HG03520 (cell line): ENCODE measurements at regions not wholly inside any gene's neighbourhood (a gene's known extent, or its start where the extent isn't known, plus 50 kb on each side); places are given as distances from the start of the nearest gene placed in this dataset.

ENCODE experiments used
- ATAC-seq: cut with Tn5 transposase; IDR thresholded peaks from one replicate; pipeline ENCODE4 v1.9.1; 2021; ENCODE audit warnings: mild to moderate bottlenecking, moderate library complexity; ENCODE audit not compliant: unreplicated experiment

DNA sequence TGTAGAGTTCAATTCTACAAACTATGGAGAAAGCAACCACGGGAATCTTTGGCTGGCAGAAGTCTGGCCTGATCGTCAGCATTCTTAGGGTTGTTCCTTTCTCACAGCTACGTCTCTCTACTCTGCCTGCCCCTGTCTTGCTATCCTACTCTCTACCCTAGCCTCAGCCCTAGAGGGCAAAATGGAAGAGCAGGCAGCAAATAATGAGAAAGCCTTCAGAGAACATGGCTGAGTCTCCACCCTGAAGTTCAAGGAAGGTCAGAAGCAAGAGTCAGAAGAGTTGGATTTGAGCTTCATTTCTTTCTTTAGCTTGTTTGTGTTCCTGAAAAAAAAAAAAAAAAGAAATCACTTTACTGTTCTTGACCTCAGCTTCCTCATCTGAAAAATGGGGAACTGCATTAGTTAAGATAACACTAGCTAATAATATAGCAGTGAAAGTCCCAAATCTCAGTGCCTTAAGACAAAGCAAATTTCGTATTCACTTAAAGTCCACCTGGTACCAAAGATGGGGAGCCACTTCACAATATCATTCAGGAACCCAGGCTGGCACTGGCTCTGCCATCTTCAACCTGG, 50.2 kb upstream of the CCND2 start:
- ATAC-seq: no peak

DNA sequence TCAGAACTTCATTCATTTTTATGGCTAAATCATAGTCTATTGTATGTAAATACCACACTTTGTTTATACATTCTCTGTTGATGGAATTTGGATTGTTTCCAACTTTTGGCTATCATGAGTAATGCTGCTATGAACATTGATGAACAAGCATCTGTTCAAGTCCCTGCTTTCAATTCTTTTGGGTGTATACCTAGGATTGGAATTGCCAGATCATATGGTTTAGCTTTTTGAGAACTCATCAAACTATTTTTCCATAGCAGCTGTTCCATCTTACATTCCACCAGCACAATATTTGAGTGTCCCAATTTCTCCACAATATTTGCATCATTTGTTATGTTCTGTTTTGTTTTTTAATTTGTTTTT, 52.3 kb upstream of the CCND2 start:
- no peak for ATAC-seq

DNA sequence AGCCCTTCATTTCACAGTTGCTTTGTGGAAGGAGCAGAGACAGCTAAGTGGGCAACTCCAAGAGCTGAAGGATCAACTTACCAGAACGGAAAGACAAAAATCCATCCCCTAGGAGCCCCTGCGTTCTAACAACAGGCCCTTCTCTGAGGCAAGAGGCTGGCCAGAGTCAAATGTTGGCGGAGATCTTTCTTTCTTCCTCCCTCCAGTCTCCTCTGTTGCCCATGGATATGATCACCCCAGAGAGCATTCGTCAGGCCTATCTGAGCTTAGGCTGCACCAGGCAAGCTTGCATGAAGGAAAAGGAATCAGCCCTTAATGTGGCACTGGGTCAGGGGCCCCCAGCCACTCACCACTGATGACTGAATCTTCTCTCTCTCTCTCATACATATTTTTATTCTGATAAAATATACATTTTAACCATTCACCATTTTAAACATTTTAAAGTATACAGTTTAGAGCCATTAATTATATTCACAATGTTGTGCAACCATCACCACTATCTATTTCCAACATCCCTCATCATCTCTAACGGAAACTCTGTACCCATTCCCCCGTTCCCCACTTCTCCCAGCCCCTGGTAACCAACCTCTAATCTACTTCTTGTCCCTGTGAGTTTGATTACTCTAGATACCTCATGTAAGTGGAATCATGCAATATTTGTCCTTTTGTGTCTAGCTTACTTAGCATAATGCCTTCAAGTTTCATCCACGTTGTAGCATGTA, 52.9 kb upstream of the CCND2 start:
- ATAC-seq: no peak

DNA sequence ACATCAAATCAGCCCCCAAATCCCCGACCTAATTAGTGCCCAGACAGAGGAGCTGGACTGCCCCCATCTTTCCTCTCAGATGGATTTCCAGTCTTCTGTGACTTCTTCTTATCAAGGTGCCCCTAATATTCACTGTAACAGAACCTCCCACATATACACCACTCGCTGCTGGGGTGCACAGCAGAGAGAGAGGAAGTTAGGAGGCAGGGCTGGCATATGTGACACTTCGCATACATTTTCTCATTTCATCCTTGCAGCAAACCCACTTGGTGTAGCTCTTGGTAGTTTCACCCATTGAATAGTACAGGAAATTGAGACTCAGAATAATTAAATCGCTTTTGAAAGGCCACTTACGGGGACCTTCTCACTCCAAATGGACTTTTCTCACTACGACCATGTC, 56.5 kb upstream of the CCND2 start:
- no peak for ATAC-seq

DNA sequence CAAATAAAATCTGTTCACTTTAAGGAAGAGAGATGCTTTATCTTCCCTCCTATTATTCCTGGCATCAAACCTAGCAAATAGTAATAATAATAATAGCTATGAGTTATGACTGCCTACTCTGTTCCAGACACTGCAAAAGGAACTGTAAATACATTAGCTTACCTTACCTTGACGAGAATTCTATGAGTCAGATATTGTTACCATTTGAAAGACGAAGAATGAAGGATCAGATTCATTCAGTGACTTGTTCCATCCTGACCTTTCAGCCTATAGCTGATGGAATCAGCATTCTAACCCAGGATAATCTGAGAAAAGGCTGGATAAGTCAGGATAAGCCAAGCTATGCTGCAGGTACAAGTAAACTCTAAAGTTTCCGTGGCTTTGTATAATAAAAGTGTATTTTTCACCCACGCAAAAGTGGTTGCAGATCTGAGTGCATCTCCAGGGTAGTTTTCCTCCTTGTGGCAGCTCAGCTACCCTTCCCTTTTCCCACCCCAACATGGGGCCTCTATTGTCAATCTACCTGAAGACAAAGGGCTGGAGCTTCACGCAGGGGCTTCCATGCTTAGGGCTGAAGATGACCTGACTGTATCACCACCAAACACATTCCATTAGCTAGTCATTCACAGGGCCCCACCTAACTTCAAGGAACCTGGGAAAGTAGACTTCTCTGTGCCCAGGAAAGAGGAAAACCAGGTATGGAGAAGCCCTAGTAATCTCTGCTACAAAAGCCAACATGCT, 57.2 kb upstream of the CCND2 start:
- no peak for ATAC-seq

DNA sequence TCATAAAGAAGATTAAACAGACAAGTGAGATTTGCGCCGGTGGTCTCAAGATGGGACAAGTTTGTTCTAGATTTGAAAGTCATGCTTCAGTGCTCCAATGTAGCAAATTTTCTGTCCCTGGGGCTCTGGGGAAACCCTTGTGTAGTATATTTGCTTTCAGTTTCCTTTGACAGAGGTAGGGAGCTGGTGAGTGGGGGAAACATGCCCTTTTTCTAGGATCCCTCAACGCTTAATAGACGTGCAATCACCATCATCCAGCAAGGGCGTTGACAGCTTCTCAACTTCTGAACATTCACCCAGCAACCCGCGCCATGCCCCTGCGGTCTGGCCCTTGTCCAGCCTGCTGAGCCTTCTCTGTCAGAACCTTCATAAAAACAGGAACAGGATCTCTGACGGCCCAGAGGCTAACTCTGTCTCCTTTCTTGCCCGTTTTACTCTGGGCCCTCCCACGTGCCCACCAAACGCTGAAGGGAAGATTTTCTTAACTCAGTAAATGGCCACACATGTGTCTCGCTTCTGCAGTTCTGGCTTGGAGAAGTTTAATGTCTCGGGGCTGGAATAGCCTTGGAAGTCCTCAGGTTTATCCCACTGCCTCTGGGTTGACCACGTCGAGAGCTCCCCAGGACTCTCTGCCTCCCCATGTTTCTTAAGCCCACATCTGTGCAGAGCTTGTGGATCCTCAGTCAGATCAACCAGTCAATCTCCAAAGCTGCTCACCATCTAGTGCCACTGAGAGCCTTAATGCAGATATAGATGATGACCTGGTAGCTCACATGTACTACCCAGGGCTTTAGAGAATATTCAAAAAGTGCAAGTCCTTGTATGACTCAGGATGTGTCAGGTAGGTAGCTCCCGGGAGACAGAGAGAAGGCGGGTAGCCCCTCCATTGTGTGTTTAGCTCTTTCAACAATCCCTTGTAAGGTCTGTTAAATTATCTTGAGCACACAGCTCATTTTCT, 58.1 kb upstream of the CCND2 start:
- peak; percentile 57 for ATAC-seq

DNA sequence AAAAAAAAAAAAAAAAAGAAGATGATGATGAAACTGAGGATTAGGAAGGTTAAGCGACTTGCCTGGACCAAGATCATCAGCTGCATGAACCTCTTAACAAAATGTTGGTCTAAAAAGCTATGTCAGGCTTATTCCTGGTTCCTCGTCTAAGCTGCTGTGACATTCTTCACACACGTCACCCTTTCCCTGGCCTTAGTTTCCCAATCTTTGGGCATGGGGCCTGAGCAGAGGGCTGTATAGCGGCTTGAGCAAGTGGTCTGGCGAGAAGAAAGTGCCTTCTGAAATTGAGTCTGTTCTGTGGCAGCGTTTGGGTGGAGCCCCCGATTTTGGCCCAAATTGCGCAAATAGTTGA, 58.7 kb upstream of the CCND2 start:
- ATAC-seq: no peak

DNA sequence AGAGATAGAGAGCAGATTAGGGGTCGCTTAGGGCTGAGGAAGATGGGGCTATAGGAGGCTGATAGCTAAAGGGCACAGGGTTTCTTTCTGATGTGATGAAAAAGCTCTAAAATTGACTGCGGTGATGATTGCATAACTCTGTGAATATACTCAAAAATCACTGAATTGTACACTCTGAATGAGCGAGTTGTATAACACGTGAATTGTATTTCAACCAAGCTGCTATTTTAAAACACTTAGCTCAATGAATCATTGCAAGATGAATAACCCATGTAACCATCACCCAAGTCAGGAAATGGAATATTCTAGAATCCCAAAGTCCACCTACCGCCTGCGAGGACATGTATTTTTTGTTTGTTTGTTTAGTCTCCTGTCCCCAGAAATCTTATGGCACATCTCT, 60.1 kb upstream of the CCND2 start:
- ATAC-seq: no peak

DNA sequence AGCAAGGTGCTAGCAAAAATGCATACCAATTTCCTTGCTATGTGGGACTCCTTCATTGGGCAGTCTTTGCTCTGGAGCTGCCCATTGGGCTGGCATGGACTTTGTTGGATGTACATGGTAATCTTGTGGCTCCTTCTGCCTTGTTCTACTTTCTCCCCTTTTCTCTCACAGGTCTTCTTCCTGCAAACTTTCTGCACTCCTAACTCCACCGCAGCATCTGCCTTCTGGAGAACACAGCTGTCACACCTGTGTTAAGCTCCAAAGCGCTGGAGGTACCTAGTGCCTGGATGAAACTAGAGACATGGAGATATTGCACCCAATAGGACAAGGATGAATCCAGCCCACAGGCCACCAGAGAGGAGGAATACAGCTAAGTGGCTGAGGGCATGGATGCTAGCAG, 60.7 kb upstream of the CCND2 start:
- ATAC-seq: no peak

DNA sequence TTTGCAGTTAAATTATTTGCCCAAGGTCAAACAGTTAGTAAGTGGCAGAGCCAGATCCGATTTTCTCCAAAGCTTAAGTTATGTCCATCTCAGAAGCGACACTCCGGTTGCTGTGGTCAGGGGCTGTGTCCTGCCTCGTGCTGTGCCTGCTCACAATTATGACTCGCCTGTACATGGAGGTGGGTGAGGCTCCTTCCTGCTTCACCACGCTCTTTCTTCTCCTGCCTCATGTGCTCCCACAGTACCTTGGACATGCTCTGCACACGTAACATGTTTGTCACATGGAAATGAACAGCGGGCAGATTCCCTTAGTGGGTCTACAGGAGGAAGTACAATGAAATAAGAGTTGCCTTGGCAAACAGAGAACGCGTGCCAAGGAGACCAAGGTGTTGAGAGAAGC, 62.2 kb upstream of the CCND2 start:
- ATAC-seq: no peak

DNA sequence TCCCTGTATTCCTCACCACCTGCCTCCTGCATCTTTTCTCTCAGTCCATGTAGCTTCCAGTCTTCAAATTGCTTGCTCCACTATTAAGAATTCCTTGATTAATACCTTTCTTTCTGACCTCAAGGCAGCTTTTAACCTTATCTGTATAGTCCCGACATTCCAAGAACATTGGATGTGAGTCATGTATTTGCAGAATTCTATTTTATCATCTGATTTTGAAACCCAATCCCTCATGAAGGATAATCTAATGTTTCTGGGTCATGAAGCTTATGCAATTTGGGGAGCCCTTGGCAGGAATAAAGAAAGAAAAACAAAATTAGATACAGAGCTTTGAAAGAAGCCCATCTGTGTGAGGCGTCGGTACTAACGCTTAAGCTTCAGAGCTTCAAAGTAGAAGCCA, 63.4 kb upstream of the CCND2 start:
- no peak for ATAC-seq

DNA sequence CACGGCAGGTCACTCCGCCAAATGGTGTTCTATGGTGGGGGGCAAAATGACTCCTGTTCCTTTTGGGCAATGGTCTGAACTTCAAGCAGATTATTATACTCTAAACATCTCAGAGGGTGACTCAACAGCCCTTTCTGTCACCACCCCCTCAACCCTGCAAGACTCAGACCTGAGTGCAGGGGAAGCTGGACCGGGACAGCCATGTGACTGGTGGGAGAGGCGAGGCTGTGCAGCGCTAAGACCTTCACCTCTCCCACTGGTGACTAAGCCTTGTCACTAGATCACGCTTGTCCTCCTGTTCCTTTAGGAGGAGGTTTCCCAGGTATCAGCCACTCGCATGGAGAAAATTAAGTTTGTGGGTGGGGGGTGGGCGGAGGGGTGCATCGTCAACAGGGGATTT, 67.1 kb upstream of the CCND2 start:
- no peak for ATAC-seq

DNA sequence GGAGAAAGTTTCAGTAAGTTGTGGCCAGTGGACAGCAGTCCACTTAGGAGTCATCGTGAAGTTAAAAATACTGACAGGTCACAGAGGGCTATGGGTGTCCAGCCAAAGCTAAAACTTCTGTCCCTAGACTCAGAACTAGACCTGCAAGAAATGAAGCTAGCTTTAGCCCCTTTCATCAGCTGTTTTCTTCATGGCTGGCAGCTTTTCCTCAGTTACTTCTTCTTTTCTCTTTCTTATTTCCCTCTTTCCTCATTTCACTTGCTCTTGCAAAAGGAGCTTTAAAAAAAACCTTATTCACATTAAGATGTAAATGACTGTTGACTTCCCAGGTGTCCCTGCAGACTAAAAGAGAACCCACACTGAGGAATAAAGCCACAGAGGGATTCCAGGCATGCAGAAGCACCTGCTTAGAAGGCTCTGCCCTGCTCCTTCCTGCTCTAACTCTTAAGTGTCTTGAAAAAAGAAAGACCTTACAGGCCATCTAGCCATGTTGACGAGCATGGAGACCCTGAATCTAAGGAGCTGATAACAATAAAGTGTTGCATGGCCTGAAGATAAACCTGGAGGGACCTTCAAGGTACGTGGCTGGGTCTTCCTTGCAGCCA, 69.7 kb upstream of the CCND2 start:
- ATAC-seq: no peak

DNA sequence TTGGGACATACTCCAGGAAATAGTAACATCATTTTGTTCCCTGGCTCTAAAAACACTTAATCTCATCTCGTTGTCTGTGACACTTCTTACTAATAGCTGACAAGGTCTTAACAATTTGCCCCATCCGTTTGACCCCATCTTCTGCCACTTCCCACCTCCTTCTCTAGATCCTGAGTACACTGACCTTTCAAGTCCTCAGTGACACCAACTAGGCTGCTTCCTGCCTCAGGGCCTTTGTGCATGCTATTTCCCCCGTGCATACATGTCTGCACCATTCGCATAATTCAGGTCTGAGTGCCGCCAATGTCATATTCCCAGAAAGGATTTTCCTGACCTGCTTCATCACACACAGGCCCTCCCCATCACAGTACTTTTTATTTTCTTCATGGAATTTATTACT, 70.6 kb upstream of the CCND2 start:
- no peak for ATAC-seq

DNA sequence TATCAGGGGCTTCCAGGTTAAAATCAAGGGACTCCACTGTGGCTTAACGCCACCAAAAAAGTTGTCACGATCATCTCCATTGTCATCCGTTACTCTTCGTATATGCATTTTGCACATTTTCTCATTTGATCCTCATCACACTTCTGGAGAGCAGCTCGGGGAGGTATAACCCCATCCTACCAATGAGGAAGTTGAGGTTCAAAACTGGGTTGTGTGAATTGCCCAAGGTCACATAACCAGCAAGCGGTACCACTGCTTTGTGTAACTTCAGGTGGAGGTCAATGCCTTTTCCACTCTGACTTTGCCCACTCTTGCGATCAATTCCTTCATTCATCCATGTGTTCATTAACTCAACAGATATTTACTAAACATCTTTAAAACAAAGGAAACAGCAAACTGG, 71.1 kb upstream of the CCND2 start:
- no peak for ATAC-seq

DNA sequence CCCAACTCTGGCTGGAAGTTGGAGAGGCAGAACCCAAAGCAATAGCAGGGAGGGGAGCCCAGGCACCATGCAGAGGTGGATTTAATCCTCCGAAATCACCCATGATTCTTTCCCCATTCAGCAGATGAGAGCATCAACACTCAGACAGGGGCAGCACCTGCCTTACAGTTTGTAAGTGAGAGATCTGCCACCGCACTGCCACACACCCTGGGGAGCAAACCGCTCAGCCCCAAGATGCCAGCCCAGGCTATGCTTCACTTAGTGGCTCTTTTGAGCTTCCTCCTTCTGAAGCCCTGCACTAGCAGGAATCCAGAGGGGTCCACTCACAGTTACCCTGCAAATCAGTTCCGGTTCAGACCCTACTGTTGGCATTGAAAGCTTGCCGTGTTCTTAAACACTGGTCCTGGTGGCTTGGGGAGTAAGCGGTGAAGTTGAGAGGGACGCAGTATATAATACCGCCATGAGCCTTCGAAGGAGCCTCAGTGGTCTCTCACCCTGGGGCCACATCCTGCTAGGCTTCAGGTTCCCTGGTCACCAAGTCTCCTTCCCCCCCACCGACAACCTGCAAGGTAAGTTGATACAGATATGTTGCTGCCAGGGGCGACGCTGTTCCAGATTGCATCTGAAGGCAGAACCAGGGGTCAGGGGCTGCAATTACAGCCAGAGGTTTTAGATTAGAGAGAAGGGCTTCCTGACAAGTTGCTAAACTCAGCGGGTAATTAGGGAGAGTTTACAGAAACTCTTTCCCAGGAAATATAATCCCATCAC, 72.0 kb upstream of the CCND2 start:
- ATAC-seq: no peak

DNA sequence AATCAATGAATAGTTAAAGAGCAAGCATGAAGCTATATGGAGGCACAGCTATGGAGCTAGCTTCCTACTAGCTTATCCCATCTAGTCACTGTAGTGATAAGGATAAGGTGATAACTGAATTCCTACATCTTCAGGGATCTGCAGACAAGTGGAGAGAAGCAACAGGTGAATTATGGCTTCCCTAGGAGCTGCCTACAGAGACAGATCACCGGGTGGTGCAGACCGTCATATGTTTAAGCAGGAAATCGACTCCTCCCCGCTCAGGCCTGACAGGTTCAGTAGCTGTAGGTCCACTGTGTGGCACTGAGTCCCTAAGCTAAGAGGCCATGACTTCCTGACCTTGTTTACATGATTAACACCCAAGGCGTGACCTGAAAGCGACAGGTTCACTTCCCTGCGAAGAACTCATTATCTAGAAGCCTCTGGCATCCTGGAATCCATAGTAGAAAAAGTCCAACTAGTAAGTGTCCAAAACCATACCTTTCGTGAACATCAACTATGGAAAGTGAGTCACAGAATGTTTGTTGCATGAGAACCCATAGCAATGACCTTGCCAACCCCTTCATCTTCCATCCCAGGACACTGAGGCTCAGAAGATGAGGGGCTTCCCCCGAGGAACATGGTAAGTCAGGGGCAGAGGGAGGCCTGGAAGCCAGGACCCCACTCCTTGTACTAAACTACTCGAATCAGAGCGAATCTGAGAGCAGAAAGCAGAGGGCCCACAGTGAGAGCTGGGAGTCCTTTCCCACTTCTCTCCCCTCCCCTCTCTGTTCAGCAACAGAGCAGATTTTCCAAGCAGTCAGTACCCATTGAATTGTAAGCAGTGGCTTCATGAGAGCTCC, 75.4 kb upstream of the CCND2 start:
- ATAC-seq: no peak

DNA sequence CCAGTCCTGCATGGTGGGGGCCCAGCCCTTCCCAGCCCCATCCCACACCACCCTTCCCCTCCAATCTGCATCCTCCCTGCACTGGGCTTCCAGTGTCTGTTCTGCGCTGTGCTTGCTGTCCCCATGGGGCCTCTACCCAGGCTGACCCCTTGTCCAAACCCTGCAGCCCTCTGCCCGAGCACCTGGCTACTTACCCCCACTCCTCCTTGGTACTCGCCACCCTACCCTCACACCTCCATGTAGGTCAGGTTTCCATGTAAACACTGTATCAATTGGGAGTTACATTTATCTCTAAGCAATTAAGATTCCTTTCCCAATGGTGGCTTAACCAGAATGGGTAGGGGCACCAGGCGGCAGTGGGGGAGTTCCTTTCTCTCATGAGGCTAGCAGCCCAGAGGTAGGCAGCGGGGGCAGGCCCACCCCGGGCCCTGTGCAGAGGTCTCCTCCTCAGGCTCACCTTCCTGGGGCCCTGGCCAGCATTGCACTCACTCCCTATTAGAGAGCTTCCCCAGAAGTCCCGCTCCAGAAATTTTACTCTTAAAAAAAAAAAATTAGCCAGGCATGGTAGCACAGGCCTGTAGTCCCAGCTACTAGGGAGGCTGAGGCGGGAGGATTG, 76.6 kb upstream of the CCND2 start:
- no peak for ATAC-seq

DNA sequence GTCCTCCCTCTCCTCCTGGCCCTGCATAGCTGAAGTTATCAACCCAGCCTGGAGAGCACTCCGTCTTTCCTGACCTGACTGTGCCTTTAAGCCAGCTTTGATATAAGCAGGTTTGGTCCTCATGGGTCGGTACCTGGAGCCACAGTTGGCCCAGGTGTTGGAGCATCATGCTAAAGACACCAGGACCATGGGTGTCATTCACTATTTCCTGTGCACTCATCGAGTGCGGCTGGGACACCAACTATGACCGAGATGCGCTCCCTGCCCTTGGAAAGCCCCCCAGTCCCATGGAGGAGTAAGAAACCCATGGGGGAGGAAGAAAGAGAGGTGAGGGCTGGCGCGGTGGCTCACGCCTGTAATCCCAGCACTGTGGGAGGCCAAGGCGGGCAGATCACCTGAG, 78.9 kb upstream of the CCND2 start:
- ATAC-seq: no peak
